ENCODE measurements at regions not wholly inside any gene's neighbourhood (a gene's known extent, or its start where the extent isn't known, plus 50 kb on each side); places are given as distances from the start of the nearest gene placed in this dataset.

GRCh38 chr2:181126311-181126868, 146.0 kb downstream of the UBE2E3 start:
- TF ChIP-seq CTCF (IDR thresholded peaks at IDR 0.05; ENCODE audit: low read depth, low read length, missing input control) = no peak
- TF ChIP-seq HNF4G (IDR thresholded peaks at IDR 0.05) = no peak
- TF ChIP-seq ZBTB33 (IDR thresholded peaks at IDR 0.05) = no peak
- TF ChIP-seq SP1 (IDR thresholded peaks at IDR 0.05) = no peak
- no peak for TF ChIP-seq REST (IDR thresholded peaks at IDR 0.05)
- TF ChIP-seq EGR1 (IDR thresholded peaks at IDR 0.05; ENCODE audit: low read depth in 2 of 2) = no peak
- TF ChIP-seq GABPA (IDR thresholded peaks at IDR 0.05 in 1 of 2, conservative IDR thresholded peaks at IDR 0.05 in 1 of 2) = no peak
- no peak for TF ChIP-seq MAX (IDR thresholded peaks at IDR 0.05)
- TF ChIP-seq RAD21 (IDR thresholded peaks at IDR 0.05) = no peak
- no peak for TF ChIP-seq HNF4A (conservative IDR thresholded peaks at IDR 0.05)
